ENCODE measurements at regions not wholly inside any gene's neighbourhood (a gene's known extent, or its start where the extent isn't known, plus 50 kb on each side); places are given as distances from the start of the nearest gene placed in this dataset.
A peak's percentile ranks its signal among the peaks of the same experiment; 100 is the strongest.
"Not testable (repeated sequence)": the region's sequence is repeated elsewhere in the genome, so short reads cannot be mapped to it uniquely, and the experiment has no call there.

- not testable (repeated sequence) for H3K27ac Mint-ChIP-seq, H3K4me3 Mint-ChIP-seq, H3K27me3 Mint-ChIP-seq, H3K9me3 Mint-ChIP-seq, H3K36me3 Mint-ChIP-seq, H3K4me1 Mint-ChIP-seq
Observed at GRCh38 chr3:68485845-68486244, 446.5 kb downstream of the TAFA4 start.

GRCh38 chr3:68485051-68485450, 447.3 kb downstream of the TAFA4 start:
- H3K27me3 Mint-ChIP-seq: no peaks in the 10 kb centered on the region
- H3K4me1 Mint-ChIP-seq: no peaks in the 10 kb centered on the region
- H3K4me3 Mint-ChIP-seq: no peak overlapping the region
- peaks cover 0 to 8% (median 5%) of the 10 kb centered on the region in 3 donors for H3K9me3 Mint-ChIP-seq
- no peaks in the 10 kb centered on the region for H3K36me3 Mint-ChIP-seq
- H3K27ac Mint-ChIP-seq: no peak overlapping the region

GRCh38 chr3:68483601-68484000, 448.7 kb downstream of the TAFA4 start:
- H3K36me3 Mint-ChIP-seq: no peaks in the 10 kb centered on the region
- no peak overlapping the region for H3K4me3 Mint-ChIP-seq
- H3K9me3 Mint-ChIP-seq: peaks cover 0 to 8% (median 5%) of the 10 kb centered on the region in 3 donors
- no peaks in the 10 kb centered on the region for H3K27me3 Mint-ChIP-seq
- no peaks in the 10 kb centered on the region for H3K4me1 Mint-ChIP-seq
- H3K27ac Mint-ChIP-seq: no peak overlapping the region

- Mint-ChIP-seq H3K9me3 (peaks cover 0 to 8% (median 5%) of the 10 kb centered on the region in 3 donors), H3K27me3 (no peaks in the 10 kb centered on the region), H3K36me3 (no peaks in the 10 kb centered on the region), H3K4me1 (no peaks in the 10 kb centered on the region), H3K4me3 (no peak overlapping the region), H3K27ac (no peak overlapping the region)
Observed at GRCh38 chr3:68483041-68483440, 449.3 kb downstream of the TAFA4 start.

- Mint-ChIP-seq H3K4me3 (no peak overlapping the region), H3K9me3 (peaks cover 2 to 8% (median 5%) of the 10 kb centered on the region in 3 donors), H3K27ac (no peak overlapping the region), H3K4me1 (no peaks in the 10 kb centered on the region), H3K27me3 (no peaks in the 10 kb centered on the region), H3K36me3 (no peaks in the 10 kb centered on the region)
Observed at GRCh38 chr3:68482565-68482964, 449.8 kb downstream of the TAFA4 start.

GRCh38 chr3:68479779-68480178, 452.6 kb downstream of the TAFA4 start:
- H3K4me3 Mint-ChIP-seq: no peak overlapping the region
- no peaks in the 10 kb centered on the region for H3K36me3 Mint-ChIP-seq
- H3K4me1 Mint-ChIP-seq: no peaks in the 10 kb centered on the region
- no peaks in the 10 kb centered on the region for H3K27me3 Mint-ChIP-seq
- H3K27ac Mint-ChIP-seq: no peak overlapping the region
- H3K9me3 Mint-ChIP-seq: peaks cover 4 to 8% (median 5%) of the 10 kb centered on the region in 3 donors

- Mint-ChIP-seq H3K4me1 (no peaks in the 10 kb centered on the region), H3K9me3 (peaks cover 4 to 8% (median 5%) of the 10 kb centered on the region in 3 donors), H3K36me3 (no peaks in the 10 kb centered on the region), H3K27me3 (no peaks in the 10 kb centered on the region), H3K4me3 (no peak overlapping the region), H3K27ac (no peak overlapping the region)
Observed at GRCh38 chr3:68468695-68469375, 463.5 kb downstream of the TAFA4 start.

- H3K4me3 Mint-ChIP-seq: no peak overlapping the region
- no peak overlapping the region for H3K27ac Mint-ChIP-seq
- H3K36me3 Mint-ChIP-seq: no peaks in the 10 kb centered on the region
- H3K27me3 Mint-ChIP-seq: no peaks in the 10 kb centered on the region
- H3K4me1 Mint-ChIP-seq: no peaks in the 10 kb centered on the region
- peaks cover 4 to 8% (median 5%) of the 10 kb centered on the region in 3 donors for H3K9me3 Mint-ChIP-seq
Observed at GRCh38 chr3:68467465-68467864, 464.9 kb downstream of the TAFA4 start.

- Mint-ChIP-seq H3K4me3 (no peak overlapping the region), H3K4me1 (no peaks in the 10 kb centered on the region), H3K27me3 (no peaks in the 10 kb centered on the region), H3K27ac (no peak overlapping the region), H3K9me3 (peaks cover 0 to 12% (median 0%) of the 10 kb centered on the region in 3 donors), H3K36me3 (no peaks in the 10 kb centered on the region)
Observed at GRCh38 chr3:68458581-68458980, 473.8 kb downstream of the TAFA4 start.

- H3K27me3 Mint-ChIP-seq: no peaks in the 10 kb centered on the region
- no peaks in the 10 kb centered on the region for H3K4me1 Mint-ChIP-seq
- peaks cover 0 to under 1% (median 0%) of the 10 kb centered on the region in 3 donors for H3K9me3 Mint-ChIP-seq
- H3K27ac Mint-ChIP-seq: peak overlapping the region in 1 of 3 donors; percentile 27
- H3K36me3 Mint-ChIP-seq: no peaks in the 10 kb centered on the region
- no peak overlapping the region for H3K4me3 Mint-ChIP-seq
Observed at GRCh38 chr3:68448510-68449383, 483.6 kb downstream of the TAFA4 start.

GRCh38 chr3:68447885-68448284, 484.5 kb downstream of the TAFA4 start:
- no peaks in the 10 kb centered on the region for H3K36me3 Mint-ChIP-seq

GRCh38 chr3:68441054-68441453, 491.3 kb downstream of the TAFA4 start:
- no peaks in the 10 kb centered on the region for H3K36me3 Mint-ChIP-seq
- H3K9me3 Mint-ChIP-seq: peaks cover 2 to 3% (median 2%) of the 10 kb centered on the region in 3 donors
- no peak overlapping the region for H3K27ac Mint-ChIP-seq
- H3K4me1 Mint-ChIP-seq: no peaks in the 10 kb centered on the region
- H3K4me3 Mint-ChIP-seq: no peak overlapping the region
- H3K27me3 Mint-ChIP-seq: no peaks in the 10 kb centered on the region

More at GRCh38 chr3:68447885-68448284, 484.5 kb downstream of the TAFA4 start:
- no peaks in the 10 kb centered on the region for H3K27me3 Mint-ChIP-seq
- H3K27ac Mint-ChIP-seq: no peak overlapping the region
- no peaks in the 10 kb centered on the region for H3K4me1 Mint-ChIP-seq
- H3K9me3 Mint-ChIP-seq: peaks cover 0 to 2% (median 0%) of the 10 kb centered on the region in 3 donors
- no peak overlapping the region for H3K4me3 Mint-ChIP-seq

GRCh38 chr3:68436619-68437401, 495.5 kb downstream of the TAFA4 start:
- Mint-ChIP-seq H3K4me3 (no peak overlapping the region), H3K36me3 (no peaks in the 10 kb centered on the region)

GRCh38 chr3:68428495-68428894, 503.9 kb downstream of the TAFA4 start:
- Mint-ChIP-seq H3K4me3 (no peak overlapping the region), H3K27ac (no peak overlapping the region), H3K36me3 (peaks cover 2% of the 10 kb centered on the region), H3K4me1 (no peaks in the 10 kb centered on the region), H3K9me3 (peaks cover 0 to 5% (median 2%) of the 10 kb centered on the region in 3 donors), H3K27me3 (no peaks in the 10 kb centered on the region)

More at GRCh38 chr3:68436619-68437401, 495.5 kb downstream of the TAFA4 start:
- Mint-ChIP-seq H3K4me1 (no peaks in the 10 kb centered on the region), H3K9me3 (peaks cover 0 to 9% (median 2%) of the 10 kb centered on the region in 3 donors), H3K27me3 (no peaks in the 10 kb centered on the region), H3K27ac (no peak overlapping the region)

Measured in IgD-negative memory B cell (primary cell).